Activated T-helper 2 cell treated with anti-CD3 and anti-CD28 coated beads, Interferon-gamma antibody, Interleukin-2, Interleukin-4, amounts not matched to agents 10 μg/mL and 5 μg/mL and 100 μg/mL, durations not matched to agents 14 hours and 24 hours and 36 hours (primary cell): ENCODE measurements at regions not wholly inside any gene's neighbourhood (a gene's known extent, or its start where the extent isn't known, plus 50 kb on each side); places are given as distances from the start of the nearest gene placed in this dataset.

Experiments used
- DNase-seq: peaks from one replicate; pipeline ENCODE4 v3.0.0; 2021; ENCODE audit warnings: low spot score
- H3K27ac Mint-ChIP-seq: one replicate; pipeline ENCODE4 v1.8.0; 2021; ENCODE audit warnings: mixed read lengths
- H3K27me3 Mint-ChIP-seq: one replicate; pipeline ENCODE4 v1.8.0; 2021; ENCODE audit warnings: low read depth, mixed read lengths
- H3K36me3 Mint-ChIP-seq: one replicate; pipeline ENCODE4 v1.8.0; 2021; ENCODE audit warnings: low read depth, mixed read lengths
- H3K4me1 Mint-ChIP-seq: one replicate; pipeline ENCODE4 v1.8.0; 2021; ENCODE audit warnings: low read depth, mixed read lengths
- H3K4me3 Mint-ChIP-seq: one replicate; pipeline ENCODE4 v1.8.0; 2021; ENCODE audit warnings: low read depth, mild to moderate bottlenecking, moderate library complexity, mixed read lengths
- H3K9me3 Mint-ChIP-seq: one replicate; pipeline ENCODE4 v1.8.0; 2021; ENCODE audit warnings: mixed read lengths
- intact Hi-C: fragments of 100-400 bp; cut with micrococcal nuclease; formaldehyde crosslinking; loops from one replicate; pipeline ENCODE4 v1.15.1; 2023

GRCh38 chr10:10849306-10849705 lies 168.4 kb upstream of the CELF2 start:
- Mint-ChIP-seq H3K4me3 (no peak overlapping the region), H3K4me1 (no peaks in the 10 kb centered on the region), H3K27me3 (peaks cover 7% of the 10 kb centered on the region), H3K27ac (no peak overlapping the region), H3K9me3 (no peaks in the 10 kb centered on the region), H3K36me3 (no peaks in the 10 kb centered on the region)
- intact Hi-C loops = no loop called here
- no peak for DNase-seq

DNA sequence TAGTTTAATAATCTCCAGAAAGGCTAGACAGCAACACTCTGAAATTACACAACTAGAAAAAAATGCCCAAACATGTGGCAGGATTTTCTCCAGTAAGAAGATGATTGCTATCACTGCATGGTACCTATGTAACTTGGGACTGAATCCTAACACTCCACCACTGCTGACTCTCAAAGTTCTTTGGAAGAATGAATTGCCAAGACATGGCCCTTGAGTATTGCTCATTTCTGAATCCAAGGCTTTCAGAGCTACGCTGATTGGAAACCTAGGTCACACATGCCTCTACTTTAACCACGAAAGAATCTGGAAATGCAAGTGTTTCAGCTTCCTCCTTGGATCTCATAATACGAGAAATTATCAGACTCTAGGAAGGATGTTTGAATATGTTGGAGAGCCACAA lies 167.5 kb upstream of the CELF2 start:
- H3K4me1 Mint-ChIP-seq = no peaks in the 10 kb centered on the region
- H3K36me3 Mint-ChIP-seq = no peaks in the 10 kb centered on the region
- no peak overlapping the region for H3K27ac Mint-ChIP-seq
- H3K4me3 Mint-ChIP-seq = no peak overlapping the region
- H3K9me3 Mint-ChIP-seq = no peaks in the 10 kb centered on the region
- intact Hi-C loops = no loop called here
- peaks cover 6% of the 10 kb centered on the region for H3K27me3 Mint-ChIP-seq
- no peak for DNase-seq

GRCh38 chr10:10852464-10852863 lies 165.2 kb upstream of the CELF2 start:
- H3K27ac Mint-ChIP-seq = no peak overlapping the region
- H3K36me3 Mint-ChIP-seq = no peaks in the 10 kb centered on the region
- peaks cover 6% of the 10 kb centered on the region for H3K27me3 Mint-ChIP-seq
- H3K4me3 Mint-ChIP-seq = no peak overlapping the region
- DNase-seq = no peak
- intact Hi-C loops = no loop called here
- no peaks in the 10 kb centered on the region for H3K4me1 Mint-ChIP-seq
- H3K9me3 Mint-ChIP-seq = no peaks in the 10 kb centered on the region

- Mint-ChIP-seq H3K36me3 (no peaks in the 10 kb centered on the region), H3K4me1 (no peaks in the 10 kb centered on the region), H3K27ac (no peak overlapping the region), H3K4me3 (no peak overlapping the region), H3K27me3 (peaks cover 6% of the 10 kb centered on the region), H3K9me3 (no peaks in the 10 kb centered on the region)
- no peak for DNase-seq
- intact Hi-C loops = no loop called here
Measured at GRCh38 chr10:10853954-10854353, 163.7 kb upstream of the CELF2 start.

DNA sequence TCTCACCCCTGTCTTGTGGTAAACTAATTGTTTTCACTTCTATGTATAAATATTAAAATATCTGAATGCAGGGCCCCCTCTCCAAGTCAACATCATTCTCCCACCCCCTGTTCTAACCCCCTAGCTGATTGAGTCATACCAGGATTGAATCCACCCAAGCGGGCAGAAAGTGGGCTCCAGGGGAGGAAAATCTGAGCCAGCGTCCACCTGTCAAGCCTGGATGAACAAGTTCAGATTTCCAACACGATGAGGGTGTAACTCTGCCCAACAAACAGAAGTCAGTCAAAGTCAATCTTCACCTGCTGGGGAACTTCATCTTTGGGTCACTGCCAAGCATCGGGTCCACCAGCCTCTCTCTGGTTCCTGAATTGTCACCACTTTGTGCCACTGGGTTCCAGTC lies 162.9 kb upstream of the CELF2 start:
- intact Hi-C loops = no loop called here
- DNase-seq = no peak
- no peaks in the 10 kb centered on the region for H3K36me3 Mint-ChIP-seq
- H3K4me3 Mint-ChIP-seq = no peak overlapping the region
- no peaks in the 10 kb centered on the region for H3K9me3 Mint-ChIP-seq
- no peak overlapping the region for H3K27ac Mint-ChIP-seq
- peaks cover 4% of the 10 kb centered on the region for H3K27me3 Mint-ChIP-seq
- no peaks in the 10 kb centered on the region for H3K4me1 Mint-ChIP-seq

DNA sequence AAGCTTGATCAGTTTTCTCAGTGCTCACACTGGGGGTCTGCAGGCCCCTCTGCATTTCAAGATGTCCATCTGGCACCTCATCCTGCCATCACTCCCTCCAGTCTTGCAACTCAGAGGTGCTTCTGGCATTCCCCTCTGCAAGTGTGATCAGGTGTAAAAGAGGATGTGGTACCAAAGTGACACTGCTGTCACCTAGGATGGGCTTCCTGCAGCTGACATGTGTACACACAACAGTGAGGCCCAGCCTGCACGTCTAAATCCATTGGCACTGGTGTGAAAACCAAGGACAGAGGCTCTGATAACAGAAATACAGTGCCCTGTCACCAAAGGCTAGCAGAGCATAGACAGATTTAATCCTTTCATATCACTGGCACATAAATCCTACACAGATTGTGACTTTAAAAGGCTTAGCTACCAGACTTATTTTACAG lies 162.5 kb upstream of the CELF2 start:
- no peaks in the 10 kb centered on the region for H3K9me3 Mint-ChIP-seq
- no peaks in the 10 kb centered on the region for H3K4me1 Mint-ChIP-seq
- H3K4me3 Mint-ChIP-seq = no peak overlapping the region
- DNase-seq = no peak
- H3K27ac Mint-ChIP-seq = no peak overlapping the region
- peaks cover 4% of the 10 kb centered on the region for H3K27me3 Mint-ChIP-seq
- H3K36me3 Mint-ChIP-seq = no peaks in the 10 kb centered on the region
- intact Hi-C loops = no loop called here

DNA sequence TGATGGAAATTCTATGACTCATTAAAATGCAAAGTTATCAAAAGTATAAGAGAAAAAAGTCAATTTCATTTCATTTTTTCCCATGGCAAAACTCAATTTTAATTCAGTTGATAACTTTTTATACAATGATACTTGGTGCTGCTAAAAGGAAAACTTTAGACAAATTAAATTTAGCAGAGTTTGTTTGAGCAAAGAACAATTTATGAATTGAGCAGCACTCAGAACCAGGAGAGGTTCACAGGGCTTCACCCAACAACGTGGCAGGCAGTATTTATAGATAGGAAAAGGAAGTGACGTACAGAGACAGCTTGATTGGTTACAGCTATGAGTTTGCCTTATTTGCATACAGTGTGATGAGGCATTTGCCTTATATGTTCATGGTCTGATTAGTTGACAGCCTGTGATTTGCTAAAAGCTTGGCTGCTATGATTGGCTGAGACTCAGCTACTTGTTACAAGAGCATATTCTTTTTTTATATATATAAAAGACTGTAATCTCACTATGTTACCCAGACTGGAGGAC lies 157.2 kb upstream of the CELF2 start:
- Mint-ChIP-seq H3K27me3 (peaks cover 1% of the 10 kb centered on the region), H3K4me1 (no peaks in the 10 kb centered on the region), H3K27ac (no peak overlapping the region), H3K4me3 (no peak overlapping the region), H3K36me3 (no peaks in the 10 kb centered on the region), H3K9me3 (no peaks in the 10 kb centered on the region)
- no peak for DNase-seq
- intact Hi-C loops = no loop called here

DNA sequence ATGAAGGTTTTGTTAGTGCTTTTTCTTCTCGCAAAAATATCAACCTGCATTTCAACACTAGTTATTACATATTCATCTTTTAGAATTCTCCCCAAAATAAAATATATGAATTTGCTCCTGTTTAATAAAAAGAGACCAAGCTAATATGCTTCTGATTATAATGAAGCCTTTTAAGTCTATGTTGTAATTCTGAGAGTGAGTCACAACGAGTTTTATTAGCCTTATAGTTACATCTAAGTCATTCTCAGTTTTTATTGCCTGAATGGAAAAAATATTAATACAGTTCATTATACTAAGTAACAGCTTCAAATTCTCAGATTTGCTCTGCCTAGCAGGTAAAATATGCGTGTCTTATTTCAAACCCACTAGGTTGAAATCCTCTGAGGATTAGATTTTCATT lies 152.4 kb upstream of the CELF2 start:
- H3K4me1 Mint-ChIP-seq = peaks cover 3% of the 10 kb centered on the region
- intact Hi-C loops = no loop called here
- H3K27me3 Mint-ChIP-seq = peaks cover 4% of the 10 kb centered on the region
- no peak for DNase-seq
- H3K36me3 Mint-ChIP-seq = no peaks in the 10 kb centered on the region
- no peak overlapping the region for H3K4me3 Mint-ChIP-seq
- no peaks in the 10 kb centered on the region for H3K9me3 Mint-ChIP-seq
- no peak overlapping the region for H3K27ac Mint-ChIP-seq

GRCh38 chr10:10865913-10866312 lies 151.8 kb upstream of the CELF2 start:
- Mint-ChIP-seq H3K4me3 (no peak overlapping the region), H3K36me3 (no peaks in the 10 kb centered on the region), H3K9me3 (no peaks in the 10 kb centered on the region), H3K4me1 (peaks cover 3% of the 10 kb centered on the region), H3K27me3 (peaks cover 8% of the 10 kb centered on the region), H3K27ac (no peak overlapping the region)
- intact Hi-C loops = no loop called here
- DNase-seq = no peak

DNA sequence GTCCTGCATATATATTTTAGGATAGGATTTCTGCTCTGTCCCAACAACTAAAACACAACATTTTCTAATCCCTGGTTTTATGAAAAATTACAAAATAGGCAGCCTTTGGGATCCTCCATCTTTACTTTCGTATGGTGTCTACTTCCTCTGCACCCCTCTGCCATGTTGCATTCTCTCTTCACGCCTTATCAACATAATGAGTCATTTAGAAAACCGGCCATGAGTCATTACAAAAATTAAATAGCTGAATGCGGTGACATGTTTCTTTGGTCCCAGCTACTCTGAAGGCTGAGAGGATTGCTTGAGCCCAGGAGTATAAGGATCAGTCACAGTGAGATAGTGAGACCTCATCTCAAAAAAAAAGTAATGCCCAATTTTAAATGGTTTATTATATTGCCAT lies 148.1 kb upstream of the CELF2 start:
- Mint-ChIP-seq H3K36me3 (no peaks in the 10 kb centered on the region), H3K4me1 (peaks cover 3% of the 10 kb centered on the region), H3K4me3 (no peak overlapping the region), H3K27me3 (peaks cover 22% of the 10 kb centered on the region), H3K27ac (no peak overlapping the region), H3K9me3 (no peaks in the 10 kb centered on the region)
- intact Hi-C loops = no loop called here
- DNase-seq = no peak

GRCh38 chr10:10870523-10871241 lies 147.0 kb upstream of the CELF2 start:
- Mint-ChIP-seq H3K36me3 (no peaks in the 10 kb centered on the region), H3K27me3 (peaks cover 28% of the 10 kb centered on the region), H3K4me3 (no peak overlapping the region), H3K9me3 (no peaks in the 10 kb centered on the region), H3K4me1 (peaks cover 3% of the 10 kb centered on the region), H3K27ac (no peak overlapping the region)
- intact Hi-C loops = no loop called here
- DNase-seq = no peak

GRCh38 chr10:10871352-10871751 lies 146.3 kb upstream of the CELF2 start:
- intact Hi-C loops = no loop called here
- H3K4me3 Mint-ChIP-seq = no peak overlapping the region
- H3K4me1 Mint-ChIP-seq = peaks cover 3% of the 10 kb centered on the region
- no peaks in the 10 kb centered on the region for H3K9me3 Mint-ChIP-seq
- H3K27ac Mint-ChIP-seq = no peak overlapping the region
- DNase-seq = no peak
- H3K36me3 Mint-ChIP-seq = no peaks in the 10 kb centered on the region
- peaks cover 29% of the 10 kb centered on the region for H3K27me3 Mint-ChIP-seq

- peaks cover 30% of the 10 kb centered on the region for H3K27me3 Mint-ChIP-seq
- intact Hi-C loops = no loop called here
- H3K4me3 Mint-ChIP-seq = no peak overlapping the region
- H3K36me3 Mint-ChIP-seq = no peaks in the 10 kb centered on the region
- H3K4me1 Mint-ChIP-seq = peaks cover 3% of the 10 kb centered on the region
- H3K9me3 Mint-ChIP-seq = no peaks in the 10 kb centered on the region
- DNase-seq = no peak
- no peak overlapping the region for H3K27ac Mint-ChIP-seq
Measured at GRCh38 chr10:10872035-10872673, 145.5 kb upstream of the CELF2 start.
